DND-41 (cell line): ENCODE measurements at regions not wholly inside any gene's neighbourhood (a gene's known extent, or its start where the extent isn't known, plus 50 kb on each side); places are given as distances from the start of the nearest gene placed in this dataset.

Experiments
- ATAC-seq: fragments of 200-7000 bp; cut with Tn5 transposase; 3 replicates; pipeline ENCODE4 v1.9.1; 2021; ENCODE audit warnings: low read depth; ENCODE audit not compliant: insufficient read depth
- DNase-seq: peaks from one replicate; pipeline ENCODE4 v3.0.0-alpha.2; 2020
- H2AFZ ChIP-seq: 2 replicates; pipeline ENCODE4 v1.6.0; 2012; ENCODE audit warnings: low read depth, low read length
- H3K27ac ChIP-seq: 2 replicates; pipeline ENCODE4 v1.5.1; 2012; ENCODE audit warnings: low read length, inconsistent platforms
- H3K27me3 ChIP-seq: fragments of 200-600 bp; sonication (generic); 2 replicates; pipeline ENCODE4 v1.6.0; 2012; ENCODE audit warnings: low read length, mild to moderate bottlenecking, inconsistent platforms; ENCODE audit not compliant: insufficient read depth, poor library complexity
- H3K36me3 ChIP-seq: 2 replicates; pipeline ENCODE4 v1.5.1; 2012; ENCODE audit warnings: low read length, inconsistent platforms; ENCODE audit not compliant: insufficient read depth
- H3K4me1 ChIP-seq: 2 replicates; pipeline ENCODE4 v1.5.1; 2012; ENCODE audit warnings: mild to moderate bottlenecking, low read length; ENCODE audit not compliant: insufficient read depth
- H3K4me2 ChIP-seq: 2 replicates; pipeline ENCODE4 v1.6.0; 2012; ENCODE audit warnings: mild to moderate bottlenecking, moderate library complexity, low read length, inconsistent platforms; ENCODE audit not compliant: insufficient read depth
- H3K4me3 ChIP-seq, 2 experiments: fragments of 200-600 bp in 1 of 2; shearing (Covaris generic) in 1 of 2; 2 replicates each; pipeline ENCODE4 v1.5.1; 2012 to 2016; ENCODE audit warnings: inconsistent platforms in 2 of 2, low read length in 2 of 2, mild to moderate bottlenecking in 2 of 2, low read depth in 1 of 2, moderate library complexity in 1 of 2
- H3K79me2 ChIP-seq: 2 replicates; pipeline ENCODE4 v1.6.0; 2012; ENCODE audit warnings: low read length, inconsistent platforms; ENCODE audit not compliant: insufficient read depth
- H3K9ac ChIP-seq: 2 replicates; pipeline ENCODE4 v1.6.0; 2012; ENCODE audit warnings: low read depth, mild to moderate bottlenecking, inconsistent platforms, low read length, moderate library complexity
- H3K9me3 ChIP-seq: 2 replicates; pipeline ENCODE4 v1.5.1; 2012; ENCODE audit warnings: low read length, moderate library complexity, mild to moderate bottlenecking, inconsistent platforms; ENCODE audit not compliant: insufficient read depth, severe bottlenecking
- H4K20me1 ChIP-seq: 2 replicates; pipeline ENCODE4 v1.6.0; 2012; ENCODE audit warnings: low read length; ENCODE audit not compliant: insufficient read depth
- CTCF ChIP-seq: IDR thresholded peaks from 2 replicates; pipeline ENCODE4 v1.5.1; 2012; ENCODE audit warnings: borderline replicate concordance, low read length, moderate library complexity, mild to moderate bottlenecking; ENCODE audit not compliant: poor library complexity, severe bottlenecking; ENCODE audit errors: extremely low read depth
- EZH2 ChIP-seq: IDR thresholded peaks from 3 replicates; pipeline ENCODE4 v1.6.1; 2012; ENCODE audit warnings: borderline replicate concordance, low read depth, mild to moderate bottlenecking, moderate library complexity, low read length, inconsistent platforms; ENCODE audit not compliant: severe bottlenecking

- Histone ChIP-seq H4K20me1 (no peaks in the 10 kb centered on the region), H3K9me3 (no peaks in the 10 kb centered on the region), H3K9ac (no peak overlapping the region), H3K4me2 (no peak overlapping the region), H3K27me3 (peaks cover 3% of the 10 kb centered on the region), H2AFZ (no peak overlapping the region), H3K4me3 (no peak overlapping the region), H3K36me3 (no peaks in the 10 kb centered on the region), H3K79me2 (no peaks in the 10 kb centered on the region), H3K4me1 (no peaks in the 10 kb centered on the region), H3K27ac (no peak overlapping the region)
- TF ChIP-seq CTCF (no peak), EZH2 (no peak)
- ATAC-seq, result no peak
- no peak for DNase-seq
Observed at GRCh38 chr10:78777466-78777865, 291.3 kb upstream of the ZMIZ1 start.

DNA sequence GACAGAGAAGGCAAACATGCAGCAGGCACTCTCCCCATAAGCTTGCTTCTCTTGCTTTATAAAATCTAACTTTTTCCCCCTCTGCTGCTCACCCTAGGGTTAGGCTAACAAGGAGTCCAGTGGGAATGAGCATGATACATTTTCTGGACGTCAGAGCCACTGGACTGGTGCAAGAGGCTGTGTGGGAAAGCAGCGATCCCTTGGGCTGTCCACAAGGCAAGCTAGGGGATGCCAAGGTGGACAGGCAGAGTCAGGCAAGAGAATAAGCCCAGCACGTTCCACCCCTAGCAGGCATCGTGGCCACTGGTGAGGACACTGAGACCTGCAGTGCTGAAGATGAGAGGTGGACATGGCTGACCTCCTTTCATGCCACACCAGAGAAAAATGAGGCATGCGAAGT lies 290.9 kb upstream of the ZMIZ1 start:
- Histone ChIP-seq H3K9me3 (no peaks in the 10 kb centered on the region), H3K79me2 (no peaks in the 10 kb centered on the region), H3K4me1 (no peaks in the 10 kb centered on the region), H3K27ac (no peak overlapping the region), H4K20me1 (no peaks in the 10 kb centered on the region), H3K4me3 (no peak overlapping the region), H3K36me3 (no peaks in the 10 kb centered on the region), H2AFZ (no peak overlapping the region), H3K4me2 (no peak overlapping the region), H3K27me3 (peaks cover 6% of the 10 kb centered on the region), H3K9ac (no peak overlapping the region)
- no peak for ATAC-seq
- TF ChIP-seq EZH2 (no peak), CTCF (no peak)
- no peak for DNase-seq

DNA sequence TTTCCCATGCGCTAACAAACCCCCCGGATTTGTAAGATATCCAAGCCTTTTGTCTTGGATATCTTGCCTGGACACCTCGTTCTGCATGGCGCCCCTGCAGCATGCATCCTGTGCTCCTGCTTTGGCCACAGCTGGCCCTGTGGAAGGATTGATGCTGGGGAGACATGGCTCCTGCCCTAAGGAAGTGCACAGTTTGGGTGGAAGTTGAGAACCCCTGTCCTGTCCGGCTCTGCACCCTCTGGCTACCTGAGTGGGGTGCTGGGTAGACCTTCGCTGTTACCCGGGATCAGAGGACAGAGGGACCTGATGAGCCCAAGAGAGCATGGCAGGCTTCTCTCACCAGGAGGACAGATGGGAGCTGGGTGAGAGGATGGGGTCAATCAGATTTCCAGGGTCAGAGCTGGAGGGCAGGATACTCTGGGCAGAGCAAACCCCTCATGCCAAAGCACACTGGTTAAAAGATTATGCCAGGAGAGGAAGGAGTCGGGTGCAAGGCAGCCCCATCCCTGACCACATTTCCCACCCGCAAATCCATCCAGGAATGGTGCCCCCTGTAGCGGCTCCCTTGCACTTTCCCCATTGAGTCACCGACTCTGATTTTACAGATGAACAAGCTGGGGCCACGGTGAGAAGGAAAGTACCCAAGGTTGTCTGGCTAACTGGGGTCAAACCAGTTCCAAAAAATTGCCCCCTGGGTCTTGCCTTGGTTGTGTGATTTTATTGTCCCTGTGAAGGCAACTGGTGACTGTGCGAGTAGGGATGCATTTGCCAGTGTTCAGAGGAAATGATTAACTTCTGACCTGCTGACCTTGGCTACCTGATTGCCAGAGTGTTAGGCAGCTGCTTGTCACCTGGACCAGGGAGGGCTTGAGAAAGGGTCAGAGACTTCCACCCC lies 290.1 kb upstream of the ZMIZ1 start:
- no peak overlapping the region for H3K9ac ChIP-seq
- no peaks in the 10 kb centered on the region for H3K36me3 ChIP-seq
- no peak overlapping the region for H2AFZ ChIP-seq
- H3K79me2 ChIP-seq, result no peaks in the 10 kb centered on the region
- DNase-seq (no peak), ATAC-seq (no peak)
- H3K27me3 ChIP-seq, result peaks cover 8% of the 10 kb centered on the region
- H3K4me1 ChIP-seq, result no peaks in the 10 kb centered on the region
- H3K4me2 ChIP-seq, result no peak overlapping the region
- no peak overlapping the region for H3K27ac ChIP-seq
- H4K20me1 ChIP-seq, result no peaks in the 10 kb centered on the region
- H3K9me3 ChIP-seq, result no peaks in the 10 kb centered on the region
- H3K4me3 ChIP-seq, result no peak overlapping the region
- TF ChIP-seq CTCF, result no peak
- no peak for TF ChIP-seq EZH2
